HUES64 (cell line): ENCODE measurements at regions not wholly inside any gene's neighbourhood (a gene's known extent, or its start where the extent isn't known, plus 50 kb on each side); places are given as distances from the start of the nearest gene placed in this dataset.
"Not testable (repeated sequence)": the region's sequence is repeated elsewhere in the genome, so short reads cannot be mapped to it uniquely, and the experiment has no call there.

Source experiments
- H3K27ac ChIP-seq: 2 replicates; pipeline ENCODE4 v1.7.0; 2013; ENCODE audit warnings: low read depth, low read length, inconsistent platforms
- H3K27me3 ChIP-seq: 2 replicates; pipeline ENCODE4 v1.6.1; 2013; ENCODE audit warnings: mild to moderate bottlenecking, low read length; ENCODE audit not compliant: insufficient read depth
- H3K36me3 ChIP-seq: 2 replicates; pipeline ENCODE4 v1.6.1; 2013; ENCODE audit warnings: mild to moderate bottlenecking, low read length; ENCODE audit not compliant: insufficient read depth
- H3K4me1 ChIP-seq: 2 replicates; pipeline ENCODE4 v1.6.1; 2013; ENCODE audit warnings: mild to moderate bottlenecking, low read length, moderate library complexity; ENCODE audit not compliant: insufficient read depth
- H3K4me3 ChIP-seq: 2 replicates; pipeline ENCODE4 v1.5.1; 2013; ENCODE audit warnings: mild to moderate bottlenecking, low read length, moderate library complexity
- H3K9ac ChIP-seq: 2 replicates; pipeline ENCODE4 v1.6.1; 2013; ENCODE audit warnings: mild to moderate bottlenecking, low read depth, low read length
- H3K9me3 ChIP-seq: 2 replicates; pipeline ENCODE4 v1.6.1; 2013; ENCODE audit warnings: low read depth, low read length; ENCODE audit not compliant: insufficient read depth
- WGBS: fragments of 150-250, 120-280 bp; methylation state at CpG from one replicate; pipeline ENCODE4 v1.1.7; 2013; ENCODE audit warnings: missing lambda C conversion rate; 5-methylcytosine and 5-hydroxymethylcytosine counted together

DNA sequence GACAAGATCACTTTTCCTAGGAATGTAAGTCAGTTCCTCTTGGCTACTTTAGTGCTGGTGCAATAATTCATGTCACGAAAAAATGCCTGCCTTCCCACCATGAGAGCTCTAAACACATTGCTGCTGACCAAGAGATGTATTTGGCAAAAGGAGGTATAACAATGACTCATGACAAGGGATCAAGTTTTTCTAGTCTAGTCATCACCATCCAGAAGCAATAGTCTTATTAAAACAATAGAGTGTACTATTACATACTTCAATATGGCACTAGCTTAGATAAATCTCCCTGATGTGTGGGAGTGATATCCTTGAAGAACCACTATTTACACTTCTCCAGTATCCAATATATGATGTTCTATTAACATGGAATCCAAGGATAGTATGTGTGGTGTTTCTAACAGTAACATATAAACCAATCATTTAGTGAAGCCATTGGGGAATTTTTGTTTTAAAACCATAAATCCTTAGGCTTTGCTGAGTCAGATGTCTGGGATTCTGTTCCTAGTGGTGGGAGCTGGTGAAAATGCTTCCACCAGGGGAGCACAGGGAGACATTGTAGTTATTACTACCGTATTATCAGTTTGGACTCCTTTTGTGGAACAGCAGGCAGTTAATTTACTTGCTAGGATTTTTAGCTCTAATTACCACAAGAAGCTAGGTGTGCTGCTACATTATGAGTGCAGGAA is 1387.5 kb downstream of the LRFN5 start:
- H3K9me3 ChIP-seq: no peaks in the 10 kb centered on the region
- no peak overlapping the region for H3K9ac ChIP-seq
- H3K27me3 ChIP-seq: no peaks in the 10 kb centered on the region
- no peaks in the 10 kb centered on the region for H3K36me3 ChIP-seq
- 93% methylated on average over 2 of the region's 2 CpGs for WGBS
- no peak overlapping the region for H3K27ac ChIP-seq
- no peak overlapping the region for H3K4me3 ChIP-seq
- H3K4me1 ChIP-seq: no peaks in the 10 kb centered on the region

DNA sequence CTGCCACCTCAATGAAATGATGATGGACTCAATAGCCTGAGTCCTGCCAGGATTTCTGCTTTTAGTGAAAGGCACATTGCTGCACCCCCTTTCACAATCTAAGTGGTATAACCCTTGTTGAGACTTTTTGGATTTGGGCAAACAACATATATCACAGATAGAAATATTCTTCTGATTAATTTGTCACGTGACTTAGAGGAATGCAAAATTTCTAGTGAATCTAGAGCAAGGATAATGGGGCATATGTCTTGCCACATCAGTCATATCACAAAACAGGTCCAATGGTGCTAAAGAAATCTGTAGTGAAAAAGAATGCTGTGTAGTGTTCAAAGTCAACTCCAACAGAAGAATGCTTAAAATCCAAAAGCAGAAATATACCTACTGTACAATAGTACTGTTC is 1386.3 kb downstream of the LRFN5 start:
- no peaks in the 10 kb centered on the region for H3K4me1 ChIP-seq
- H3K9me3 ChIP-seq: no peaks in the 10 kb centered on the region
- no peaks in the 10 kb centered on the region for H3K36me3 ChIP-seq
- WGBS: 100% methylated on average over 1 of the region's 1 CpG
- no peak overlapping the region for H3K9ac ChIP-seq
- H3K27me3 ChIP-seq: no peaks in the 10 kb centered on the region
- no peak overlapping the region for H3K4me3 ChIP-seq
- no peak overlapping the region for H3K27ac ChIP-seq

DNA sequence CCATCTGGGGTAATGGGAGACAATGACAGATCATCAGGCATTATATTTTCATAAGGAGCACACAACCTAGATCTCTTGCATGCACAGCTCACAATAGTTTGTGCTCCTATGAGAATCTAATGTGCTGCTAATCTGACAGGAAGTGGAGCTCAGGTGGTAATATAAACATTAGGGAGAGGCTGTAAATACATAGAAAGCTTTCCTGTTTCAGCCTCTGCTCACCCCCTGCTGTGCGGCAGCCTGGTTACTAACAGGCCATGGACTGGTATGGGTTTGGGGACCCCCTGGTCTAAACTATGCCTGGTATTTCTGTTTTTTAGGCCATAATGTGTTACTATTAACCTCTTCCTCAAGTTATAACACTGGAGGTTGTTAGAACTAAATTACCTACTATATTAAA is 1373.7 kb downstream of the LRFN5 start:
- 100% methylated on average over 1 of the region's 1 CpG for WGBS
- Histone ChIP-seq H3K27ac (no peak overlapping the region), H3K9ac (no peak overlapping the region), H3K4me3 (no peak overlapping the region), H3K9me3 (peaks cover 13% of the 10 kb centered on the region; the same call in 1 of the 2 replicates), H3K27me3 (no peaks in the 10 kb centered on the region), H3K36me3 (no peaks in the 10 kb centered on the region), H3K4me1 (no peaks in the 10 kb centered on the region)

DNA sequence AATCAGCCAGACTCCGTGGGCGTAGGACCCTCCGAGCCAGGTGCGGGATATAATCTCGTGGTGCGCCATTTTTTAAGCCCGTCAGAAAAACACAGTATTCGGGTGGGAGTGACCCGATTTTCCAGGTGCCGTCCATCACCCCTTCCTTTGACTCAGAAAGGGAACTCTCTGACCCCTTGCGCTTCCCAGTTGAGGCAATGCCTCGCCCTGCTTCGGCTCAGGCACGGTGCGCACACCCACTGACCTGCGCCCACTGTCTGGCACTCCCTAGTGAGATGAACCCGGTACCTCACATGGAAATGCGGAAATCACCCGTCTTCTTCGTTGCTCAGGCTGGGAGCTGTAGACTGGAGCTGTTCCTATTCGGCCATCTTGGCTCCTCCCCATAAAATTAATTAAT is 1366.5 kb downstream of the LRFN5 start:
- not testable (repeated sequence) for H3K9me3 ChIP-seq, H3K27ac ChIP-seq, H3K36me3 ChIP-seq, H3K27me3 ChIP-seq, H3K4me1 ChIP-seq, H3K4me3 ChIP-seq, H3K9ac ChIP-seq
- 91% methylated on average over 20 of the region's 21 CpGs for WGBS

DNA sequence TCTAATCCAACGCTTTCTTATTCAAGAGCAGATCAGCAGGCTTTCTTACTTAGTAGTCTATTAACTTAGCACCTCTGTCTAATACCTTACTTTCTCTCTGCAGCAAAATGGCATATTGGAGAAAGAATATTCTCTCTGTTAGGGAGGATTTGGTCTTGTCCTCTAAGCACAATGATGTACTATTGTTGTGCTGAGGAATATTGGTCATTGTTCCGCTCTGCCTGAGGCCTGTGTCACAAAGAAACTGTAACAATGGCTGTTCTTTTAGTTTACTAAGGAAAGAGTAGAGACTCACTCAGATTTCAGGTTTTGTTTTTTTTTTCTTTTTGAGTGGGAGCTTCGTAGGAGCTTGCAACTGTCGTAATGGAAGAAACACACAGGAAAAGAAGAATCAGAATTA is 1358.8 kb downstream of the LRFN5 start:
- 94% methylated on average over 3 of the region's 4 CpGs for WGBS
- H3K27ac ChIP-seq: no peak overlapping the region
- H3K4me3 ChIP-seq: no peak overlapping the region
- no peak overlapping the region for H3K9ac ChIP-seq
- no peaks in the 10 kb centered on the region for H3K36me3 ChIP-seq
- H3K27me3 ChIP-seq: no peaks in the 10 kb centered on the region
- H3K9me3 ChIP-seq: no peaks in the 10 kb centered on the region
- peaks cover 6% of the 10 kb centered on the region; the same call in 1 of the 2 replicates for H3K4me1 ChIP-seq

DNA sequence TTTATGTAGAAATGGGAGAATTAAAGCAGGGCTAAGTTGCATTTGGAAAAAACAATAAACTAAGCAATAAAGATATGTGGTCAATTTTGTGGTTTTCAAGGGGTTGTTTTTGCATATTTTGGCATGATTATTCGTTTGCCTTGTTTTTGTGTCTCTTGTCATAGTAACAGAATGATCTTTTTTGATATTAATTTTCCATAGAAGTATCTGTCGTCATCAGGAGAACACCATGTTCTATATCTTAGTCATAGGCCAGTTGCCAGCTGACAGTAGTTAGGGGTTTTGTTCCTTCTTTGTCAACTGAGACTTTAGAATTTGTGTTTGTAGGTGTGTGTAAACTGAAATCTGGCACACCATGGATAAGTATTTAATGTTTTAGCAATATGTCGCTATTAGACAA is 1354.8 kb downstream of the LRFN5 start:
- 97% methylated on average over 3 of the region's 3 CpGs for WGBS
- H3K27me3 ChIP-seq: no peaks in the 10 kb centered on the region
- H3K9ac ChIP-seq: no peak overlapping the region
- H3K27ac ChIP-seq: no peak overlapping the region
- H3K36me3 ChIP-seq: no peaks in the 10 kb centered on the region
- H3K4me1 ChIP-seq: peaks cover 6% of the 10 kb centered on the region; the same call in 1 of the 2 replicates
- no peak overlapping the region for H3K4me3 ChIP-seq
- no peaks in the 10 kb centered on the region for H3K9me3 ChIP-seq

DNA sequence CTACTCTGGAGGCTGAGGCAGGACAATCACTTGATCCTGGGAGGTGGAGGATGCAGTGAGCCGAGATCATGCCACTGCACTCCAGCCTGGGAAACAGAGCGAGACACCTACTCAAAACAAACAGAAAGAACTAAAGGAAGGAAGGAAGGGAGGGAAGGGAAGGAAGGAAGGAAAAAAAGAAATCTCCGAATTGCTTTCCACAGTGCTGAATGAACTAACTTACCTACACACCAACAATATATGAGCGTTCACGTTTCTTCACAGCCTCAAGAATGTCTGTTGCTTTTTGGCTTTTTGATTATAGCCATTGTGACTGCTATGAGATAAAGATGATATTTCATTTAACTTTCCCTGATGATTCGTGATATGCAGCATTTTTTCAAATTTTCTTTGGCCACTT is 1343.7 kb downstream of the LRFN5 start:
- no peaks in the 10 kb centered on the region for H3K9me3 ChIP-seq
- H3K27ac ChIP-seq: no peak overlapping the region
- H3K36me3 ChIP-seq: no peaks in the 10 kb centered on the region
- WGBS: 98% methylated on average over 4 of the region's 6 CpGs
- H3K27me3 ChIP-seq: no peaks in the 10 kb centered on the region
- H3K4me1 ChIP-seq: no peaks in the 10 kb centered on the region
- H3K9ac ChIP-seq: no peak overlapping the region
- H3K4me3 ChIP-seq: no peak overlapping the region

DNA sequence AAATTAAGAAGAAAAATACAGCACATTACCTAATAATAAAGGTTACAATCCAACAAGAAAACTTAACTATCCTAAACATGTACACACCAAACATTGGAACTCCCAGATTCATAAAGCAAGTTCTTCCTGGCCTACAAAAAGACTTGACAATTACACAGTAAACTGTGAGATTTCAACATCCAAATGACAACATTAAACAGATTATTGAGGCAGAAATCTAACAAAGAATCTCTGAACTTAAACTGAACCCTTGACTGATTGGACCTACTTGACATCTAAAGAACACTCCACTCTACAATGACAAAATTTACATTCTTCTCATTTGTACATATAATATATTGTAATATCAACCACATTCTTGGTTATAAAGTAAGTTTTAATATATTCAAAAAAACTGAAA is 1341.3 kb downstream of the LRFN5 start:
- Histone ChIP-seq H3K36me3 (no peaks in the 10 kb centered on the region), H3K4me3 (no peak overlapping the region), H3K4me1 (no peaks in the 10 kb centered on the region), H3K9ac (no peak overlapping the region), H3K9me3 (no peaks in the 10 kb centered on the region), H3K27ac (no peak overlapping the region), H3K27me3 (no peaks in the 10 kb centered on the region)

DNA sequence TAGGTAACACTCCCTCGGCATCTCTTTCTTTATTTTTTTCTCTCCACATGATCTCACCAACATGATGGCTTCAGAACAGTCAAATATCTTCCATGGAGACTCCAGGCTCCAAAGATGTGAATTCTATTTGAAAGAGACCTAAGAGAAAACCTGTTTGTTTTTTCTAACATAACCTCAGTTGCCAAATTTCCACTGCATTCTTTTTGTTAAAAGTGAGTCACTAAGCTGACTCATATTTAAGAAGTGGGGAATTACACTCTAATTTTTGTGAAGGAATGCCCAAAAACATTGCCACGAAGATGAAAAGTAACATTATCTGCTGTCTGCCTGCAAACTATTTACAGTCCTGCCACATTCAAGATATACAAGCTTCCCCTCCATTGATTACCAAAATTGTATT is 1337.6 kb downstream of the LRFN5 start:
- Histone ChIP-seq H3K9me3 (no peaks in the 10 kb centered on the region), H3K4me1 (no peaks in the 10 kb centered on the region), H3K9ac (no peak overlapping the region), H3K4me3 (no peak overlapping the region), H3K27ac (no peak overlapping the region), H3K27me3 (no peaks in the 10 kb centered on the region), H3K36me3 (no peaks in the 10 kb centered on the region)
- WGBS: 91% methylated on average over 2 of the region's 2 CpGs

DNA sequence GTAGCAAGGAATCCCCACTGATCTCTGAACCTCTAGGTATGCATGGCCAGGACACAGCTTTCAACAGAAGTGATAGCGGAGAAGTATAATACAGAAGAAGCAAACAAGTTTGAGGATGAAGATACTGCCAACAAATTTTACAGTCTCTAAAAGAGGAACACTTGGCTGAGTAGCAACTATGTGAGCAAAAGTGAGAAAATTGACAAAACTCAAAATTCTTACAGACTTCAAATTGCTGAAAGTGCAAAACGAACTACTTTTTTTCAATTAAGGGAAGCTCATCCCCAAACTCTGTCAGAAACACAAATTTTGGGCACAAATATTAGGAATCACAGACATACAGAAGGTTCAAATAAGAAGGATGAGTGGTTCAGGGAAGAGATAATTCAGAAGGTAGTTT is 1324.6 kb downstream of the LRFN5 start:
- Histone ChIP-seq H3K4me1 (no peaks in the 10 kb centered on the region), H3K4me3 (no peak overlapping the region), H3K9ac (no peak overlapping the region), H3K27ac (no peak overlapping the region), H3K36me3 (no peaks in the 10 kb centered on the region), H3K27me3 (no peaks in the 10 kb centered on the region), H3K9me3 (no peaks in the 10 kb centered on the region)
- 97% methylated on average over 2 of the region's 2 CpGs for WGBS

DNA sequence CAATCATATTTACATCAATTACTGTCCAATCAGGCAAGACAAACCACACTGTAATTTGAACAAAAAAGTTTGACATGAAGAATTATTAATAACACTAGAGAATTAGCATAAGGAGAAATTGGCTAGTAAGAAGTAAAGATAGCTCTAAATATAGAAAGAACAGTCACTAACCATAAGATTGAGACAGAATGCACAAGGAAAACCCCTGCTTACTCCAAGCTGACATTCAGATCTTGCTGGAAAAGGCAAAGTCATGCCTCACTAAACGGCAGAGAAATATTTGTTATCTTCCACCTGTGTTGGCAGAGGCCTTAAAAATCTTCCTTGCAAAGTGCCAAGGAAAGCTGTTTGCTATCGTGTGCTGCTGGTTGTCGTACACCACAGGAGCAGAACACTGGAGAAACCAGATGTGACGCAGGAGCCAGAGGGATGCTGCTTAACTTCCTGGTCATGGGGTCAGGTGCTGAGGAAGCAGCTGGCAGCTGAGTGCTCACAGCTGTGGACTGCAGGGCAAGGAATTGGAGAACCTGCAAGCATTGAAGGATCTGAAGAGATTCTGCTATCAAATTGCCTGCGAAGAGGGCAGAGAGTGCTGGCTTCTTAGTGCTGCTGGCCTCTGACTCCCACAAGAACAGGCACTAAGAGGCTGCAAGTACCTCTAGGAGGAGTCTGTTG is 1323.3 kb downstream of the LRFN5 start:
- Histone ChIP-seq H3K27ac (no peak overlapping the region), H3K4me3 (no peak overlapping the region), H3K36me3 (no peaks in the 10 kb centered on the region), H3K4me1 (no peaks in the 10 kb centered on the region), H3K27me3 (no peaks in the 10 kb centered on the region), H3K9ac (no peak overlapping the region), H3K9me3 (no peaks in the 10 kb centered on the region)
- WGBS: 93% methylated on average over 5 of the region's 5 CpGs

DNA sequence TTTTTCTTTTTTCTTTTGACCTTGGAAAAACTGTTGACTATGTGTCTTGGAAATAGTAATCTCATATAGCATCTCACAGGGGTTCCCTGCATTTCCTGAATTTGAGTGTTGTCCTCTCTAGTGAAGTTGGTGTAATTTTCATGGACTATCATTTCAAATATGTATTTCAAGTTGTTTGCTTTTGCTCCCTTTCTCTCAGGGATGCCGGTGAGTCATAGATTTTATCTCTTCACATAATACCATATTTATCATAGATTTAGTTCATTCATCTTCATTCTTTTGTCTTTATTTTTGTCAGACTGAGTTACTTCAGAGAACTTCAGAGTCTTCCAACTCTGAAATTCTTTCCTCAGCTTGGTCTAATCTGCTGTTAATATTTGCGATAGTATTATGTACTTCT is 1320.6 kb downstream of the LRFN5 start:
- Histone ChIP-seq H3K4me1 (no peaks in the 10 kb centered on the region), H3K36me3 (no peaks in the 10 kb centered on the region), H3K27ac (no peak overlapping the region), H3K9ac (no peak overlapping the region), H3K9me3 (no peaks in the 10 kb centered on the region), H3K27me3 (no peaks in the 10 kb centered on the region), H3K4me3 (no peak overlapping the region)
- 100% methylated on average over 1 of the region's 2 CpGs for WGBS
